Astrocyte of the cerebellum (primary cell): ENCODE measurements at regions not wholly inside any gene's neighbourhood (a gene's known extent, or its start where the extent isn't known, plus 50 kb on each side); places are given as distances from the start of the nearest gene placed in this dataset.
A peak's percentile ranks its signal among the peaks of the same experiment; 100 is the strongest.

Source experiments
- DNase-seq: peaks from one replicate; pipeline ENCODE4 v3.0.0-alpha.2; 2011; ENCODE audit warnings: low read depth
- H3K4me3 ChIP-seq: 2 replicates; pipeline ENCODE4 v1.5.1; 2011; ENCODE audit warnings: mild to moderate bottlenecking, low read depth, low read length, moderate library complexity
- CTCF ChIP-seq: IDR thresholded peaks from 2 replicates; pipeline ENCODE4 v1.5.1; 2012; ENCODE audit warnings: low read length, low read depth, moderate library complexity, mild to moderate bottlenecking; ENCODE audit errors: missing control alignments
- in situ Hi-C: cut with HindIII; loops from 2 replicates; pipeline ENCODE4 v1.10.0; 2017; ENCODE audit warnings: low sequenced_read_pairs

GRCh38 chr1:87563211-87563610 is 234.5 kb downstream of the LMO4 start:
- no peak for TF ChIP-seq CTCF
- H3K4me3 ChIP-seq, result no peak overlapping the region
- DNase-seq, result no peak
- in situ Hi-C loops, result no loop called here

- H3K4me3 ChIP-seq, result no peak overlapping the region
- no peak for DNase-seq
- in situ Hi-C loops, result no loop called here
- no peak for TF ChIP-seq CTCF
Measured at GRCh38 chr1:87565861-87566260, 237.2 kb downstream of the LMO4 start.

- H3K4me3 ChIP-seq, result no peak overlapping the region
- in situ Hi-C loops, result no loop called here
- DNase-seq, result no peak
- no peak for TF ChIP-seq CTCF
Measured at GRCh38 chr1:87568005-87568404, 239.3 kb downstream of the LMO4 start.

- no peak for DNase-seq
- no peak for TF ChIP-seq CTCF
- no peak overlapping the region for H3K4me3 ChIP-seq
- in situ Hi-C loops, result no loop called here
Measured at GRCh38 chr1:87568911-87569310, 240.2 kb downstream of the LMO4 start.

GRCh38 chr1:87572008-87572407 is 243.3 kb downstream of the LMO4 start:
- TF ChIP-seq CTCF, result no peak
- DNase-seq, result no peak

GRCh38 chr1:87572891-87573290 is 244.2 kb downstream of the LMO4 start:
- DNase-seq, result no peak
- TF ChIP-seq CTCF, result no peak
- in situ Hi-C loops, result no loop called here
- no peak overlapping the region for H3K4me3 ChIP-seq

More at GRCh38 chr1:87572008-87572407, 243.3 kb downstream of the LMO4 start:
- in situ Hi-C loops, result no loop called here
- no peak overlapping the region for H3K4me3 ChIP-seq

- H3K4me3 ChIP-seq, result no peak overlapping the region
- in situ Hi-C loops, result no loop called here
- no peak for TF ChIP-seq CTCF
- DNase-seq, result peak; percentile 5
Measured at GRCh38 chr1:87575528-87575927, 246.8 kb downstream of the LMO4 start.
